ENCODE measurements at regions not wholly inside any gene's neighbourhood (a gene's known extent, or its start where the extent isn't known, plus 50 kb on each side); places are given as distances from the start of the nearest gene placed in this dataset.

DNA sequence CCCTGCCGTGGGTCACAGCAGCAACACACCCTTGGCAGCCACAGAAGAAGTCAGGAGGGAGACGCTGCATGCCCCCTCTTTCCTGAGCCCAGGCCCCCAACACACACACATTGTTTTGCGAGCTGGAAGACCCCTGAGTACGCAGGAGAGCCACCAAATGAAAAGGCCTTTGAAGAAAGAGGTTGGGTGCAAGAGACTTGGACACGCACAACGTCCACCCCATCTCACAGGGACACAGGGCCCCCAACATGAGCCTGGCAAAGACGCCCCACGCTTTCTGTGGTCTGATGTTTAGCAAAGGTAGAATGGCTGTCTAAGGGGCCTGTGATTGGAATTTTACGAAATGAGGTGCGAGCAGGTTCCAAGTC is 185.0 kb downstream of the TTLL2 start:
- no peak for ATAC-seq
- intact Hi-C loops (cut with DNase I) = loop anchor here in 1 of 2 donors (10.0 kb wide), 1 partner anchor 235 kb away; no protein-coding TSS in a partner anchor
- no peak for TF ChIP-seq CTCF (IDR thresholded peaks at IDR 0.05)
- no peak for TF ChIP-seq POLR2A (IDR thresholded peaks at IDR 0.05)
- no peak for DNase-seq
- no peaks in the 10 kb centered on the region for H3K36me3 ChIP-seq
- no peak overlapping the region for H3K4me3 ChIP-seq
- no peak overlapping the region for H3K27ac ChIP-seq
- no peaks in the 10 kb centered on the region for H3K27me3 ChIP-seq
- WGBS (ENCODE audit: insufficient coverage, low coverage, low lambda C conversion rate, missing lambda C conversion rate) = 97% methylated on average over 7 of the region's 10 CpGs
- no peaks in the 10 kb centered on the region for H3K9me3 ChIP-seq
- no peaks in the 10 kb centered on the region for H3K4me1 ChIP-seq

- no peak for DNase-seq
- no peak for TF ChIP-seq CTCF (IDR thresholded peaks at IDR 0.05)
- TF ChIP-seq POLR2A (IDR thresholded peaks at IDR 0.05) = no peak
Observed at GRCh38 chr6:167510648-167511047, 185.8 kb downstream of the TTLL2 start.

GRCh38 chr6:167512696-167513375 is 187.9 kb downstream of the TTLL2 start:
- 74% methylated on average over 10 of the region's 11 CpGs for WGBS (ENCODE audit: insufficient coverage, low coverage, low lambda C conversion rate, missing lambda C conversion rate)
- DNase-seq = no peak

More at GRCh38 chr6:167510648-167511047, 185.8 kb downstream of the TTLL2 start:
- no peak for ATAC-seq
- Histone ChIP-seq H3K27ac (no peak overlapping the region), H3K9me3 (no peaks in the 10 kb centered on the region), H3K27me3 (no peaks in the 10 kb centered on the region), H3K4me1 (no peaks in the 10 kb centered on the region), H3K36me3 (no peaks in the 10 kb centered on the region), H3K4me3 (no peak overlapping the region)
- intact Hi-C loops (cut with DNase I) = no loop called here
- 76% methylated on average over 6 of the region's 11 CpGs for WGBS (ENCODE audit: insufficient coverage, low coverage, low lambda C conversion rate, missing lambda C conversion rate)

DNA sequence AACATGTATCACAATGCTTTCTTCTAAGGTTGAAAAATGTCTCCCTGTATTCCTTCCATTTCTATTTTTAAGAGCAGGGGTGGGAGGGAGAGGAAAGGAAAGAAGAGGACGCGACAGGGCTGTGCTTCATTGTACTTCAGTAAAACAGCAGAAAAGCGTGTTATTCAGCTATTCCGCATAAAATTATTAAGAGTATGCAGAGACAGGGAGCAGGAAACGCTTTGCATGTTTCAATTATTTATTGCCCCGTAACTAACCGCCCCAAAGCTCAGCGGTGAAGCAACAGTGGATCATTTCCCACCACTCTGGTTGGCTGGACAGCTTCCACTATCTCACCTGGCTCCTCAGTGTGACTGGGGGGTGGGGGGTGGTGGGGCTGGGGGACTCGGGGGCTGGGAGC is 188.9 kb downstream of the TTLL2 start:
- Histone ChIP-seq H3K4me3 (no peak overlapping the region), H3K36me3 (no peaks in the 10 kb centered on the region), H3K4me1 (no peaks in the 10 kb centered on the region), H3K9me3 (no peaks in the 10 kb centered on the region), H3K27me3 (no peaks in the 10 kb centered on the region), H3K27ac (no peak overlapping the region)
- WGBS (ENCODE audit: insufficient coverage, low coverage, low lambda C conversion rate, missing lambda C conversion rate) = 49% methylated on average over 9 of the region's 9 CpGs
- DNase-seq (no peak), ATAC-seq (no peak)
- intact Hi-C loops (cut with DNase I) = no loop called here
- TF ChIP-seq CTCF (IDR thresholded peaks at IDR 0.05) (no peak), POLR2A (IDR thresholded peaks at IDR 0.05) (no peak)

More at GRCh38 chr6:167512696-167513375, 187.9 kb downstream of the TTLL2 start:
- Histone ChIP-seq H3K4me3 (no peak overlapping the region), H3K36me3 (no peaks in the 10 kb centered on the region), H3K9me3 (no peaks in the 10 kb centered on the region), H3K27ac (no peak overlapping the region), H3K27me3 (no peaks in the 10 kb centered on the region), H3K4me1 (no peaks in the 10 kb centered on the region)
- intact Hi-C loops (cut with DNase I) = no loop called here
- TF ChIP-seq CTCF (IDR thresholded peaks at IDR 0.05) (no peak), POLR2A (IDR thresholded peaks at IDR 0.05) (no peak)
- ATAC-seq = no peak

Data from right lobe of liver (tissue), 6 donors.